Glutamatergic neuron (in vitro differentiated cells): ENCODE measurements at regions not wholly inside any gene's neighbourhood (a gene's known extent, or its start where the extent isn't known, plus 50 kb on each side); places are given as distances from the start of the nearest gene placed in this dataset.

Source experiments
- DNase-seq: peaks from one replicate; pipeline ENCODE4 v3.0.0; 2022
- H3K27ac Mint-ChIP-seq: one replicate; pipeline ENCODE4 v1.8.0; 2020; ENCODE audit warnings: mild to moderate bottlenecking, mixed read lengths, inconsistent platforms; ENCODE audit not compliant: unreplicated experiment
- H3K27me3 Mint-ChIP-seq: one replicate; pipeline ENCODE4 v1.8.0; 2020; ENCODE audit warnings: mild to moderate bottlenecking, moderate library complexity, mixed read lengths, inconsistent platforms; ENCODE audit not compliant: unreplicated experiment
- H3K36me3 Mint-ChIP-seq: one replicate; pipeline ENCODE4 v1.8.0; 2020; ENCODE audit warnings: mild to moderate bottlenecking, mixed read lengths, inconsistent platforms; ENCODE audit not compliant: unreplicated experiment
- H3K4me1 Mint-ChIP-seq: one replicate; pipeline ENCODE4 v1.8.0; 2020; ENCODE audit warnings: mild to moderate bottlenecking, low read depth, mixed read lengths, inconsistent platforms; ENCODE audit not compliant: unreplicated experiment
- H3K4me3 Mint-ChIP-seq: one replicate; pipeline ENCODE4 v1.8.0; 2020; ENCODE audit warnings: mild to moderate bottlenecking, mixed read lengths, inconsistent platforms; ENCODE audit not compliant: unreplicated experiment
- H3K9me3 Mint-ChIP-seq: one replicate; pipeline ENCODE4 v1.8.0; 2020; ENCODE audit warnings: mild to moderate bottlenecking, moderate library complexity, mixed read lengths, inconsistent platforms; ENCODE audit not compliant: unreplicated experiment
- TF ChIP-seq, protein P1 (sequence below): fragments of 200-600 bp; sonication (generic); IDR thresholded peaks from one replicate; pipeline ENCODE4 v1.5.0; 2021; ENCODE audit not compliant: partially characterized antibody, unreplicated experiment

DNA sequence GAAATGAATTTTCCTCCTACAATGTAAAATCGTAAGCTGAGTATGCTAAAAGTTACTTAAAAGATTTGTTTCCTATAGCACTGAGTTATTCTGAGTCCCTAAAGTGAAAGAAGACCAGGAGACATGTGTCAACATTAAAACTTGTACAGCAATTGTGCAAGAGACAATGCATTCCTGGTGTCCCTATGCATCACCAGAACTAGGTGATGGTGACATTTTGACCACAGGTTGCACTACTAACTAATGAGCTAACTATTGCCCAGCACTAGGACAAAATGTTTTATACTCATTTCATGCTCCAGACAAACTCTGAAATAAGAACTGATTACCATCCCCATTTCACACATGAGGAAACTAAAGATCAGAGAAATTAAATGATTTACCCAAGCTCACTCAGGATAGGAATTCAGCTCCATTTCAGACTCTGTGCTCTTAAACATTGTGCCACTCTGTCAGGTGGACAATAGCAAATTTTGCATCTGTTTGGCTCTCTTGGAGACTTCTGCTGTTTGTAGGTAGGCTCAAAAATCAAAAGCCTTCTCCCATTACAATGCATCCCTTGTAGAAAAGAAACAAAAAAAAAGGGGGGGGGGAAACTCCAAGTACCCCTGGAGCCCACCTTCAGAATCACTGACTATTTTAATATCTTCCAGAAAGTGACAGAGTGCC lies 269.2 kb downstream of the ACTL7B start:
- Mint-ChIP-seq H3K9me3 (no peaks in the 10 kb centered on the region), H3K4me3 (no peak overlapping the region), H3K27me3 (no peaks in the 10 kb centered on the region), H3K36me3 (no peaks in the 10 kb centered on the region), H3K4me1 (no peaks in the 10 kb centered on the region), H3K27ac (no peak overlapping the region)
- DNase-seq, result no peak
- TF ChIP-seq, protein P1, sequence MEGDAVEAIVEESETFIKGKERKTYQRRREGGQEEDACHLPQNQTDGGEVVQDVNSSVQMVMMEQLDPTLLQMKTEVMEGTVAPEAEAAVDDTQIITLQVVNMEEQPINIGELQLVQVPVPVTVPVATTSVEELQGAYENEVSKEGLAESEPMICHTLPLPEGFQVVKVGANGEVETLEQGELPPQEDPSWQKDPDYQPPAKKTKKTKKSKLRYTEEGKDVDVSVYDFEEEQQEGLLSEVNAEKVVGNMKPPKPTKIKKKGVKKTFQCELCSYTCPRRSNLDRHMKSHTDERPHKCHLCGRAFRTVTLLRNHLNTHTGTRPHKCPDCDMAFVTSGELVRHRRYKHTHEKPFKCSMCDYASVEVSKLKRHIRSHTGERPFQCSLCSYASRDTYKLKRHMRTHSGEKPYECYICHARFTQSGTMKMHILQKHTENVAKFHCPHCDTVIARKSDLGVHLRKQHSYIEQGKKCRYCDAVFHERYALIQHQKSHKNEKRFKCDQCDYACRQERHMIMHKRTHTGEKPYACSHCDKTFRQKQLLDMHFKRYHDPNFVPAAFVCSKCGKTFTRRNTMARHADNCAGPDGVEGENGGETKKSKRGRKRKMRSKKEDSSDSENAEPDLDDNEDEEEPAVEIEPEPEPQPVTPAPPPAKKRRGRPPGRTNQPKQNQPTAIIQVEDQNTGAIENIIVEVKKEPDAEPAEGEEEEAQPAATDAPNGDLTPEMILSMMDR, result no peak

DNA sequence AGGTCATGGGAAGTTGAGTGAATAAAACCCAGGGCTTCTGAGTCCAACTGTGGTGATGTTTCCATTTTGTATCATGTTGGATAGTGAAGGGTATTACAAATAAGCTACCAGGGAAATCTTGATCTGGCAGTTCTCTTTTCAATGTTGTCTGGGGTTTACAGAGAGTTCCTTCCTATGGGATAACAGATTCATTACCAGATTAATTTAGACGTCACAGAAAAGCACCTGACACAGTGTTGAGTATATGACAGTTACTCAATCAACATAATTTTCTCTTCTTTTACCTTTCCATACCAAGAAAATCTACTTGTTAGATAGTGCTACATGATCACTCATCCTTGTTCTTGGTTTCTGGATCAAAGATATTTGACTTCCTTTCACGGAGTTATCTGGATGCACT lies 270.9 kb downstream of the ACTL7B start:
- TF ChIP-seq, protein P1, result no peak
- Mint-ChIP-seq H3K36me3 (no peaks in the 10 kb centered on the region), H3K4me1 (no peaks in the 10 kb centered on the region), H3K27ac (no peak overlapping the region), H3K4me3 (no peak overlapping the region), H3K9me3 (no peaks in the 10 kb centered on the region), H3K27me3 (no peaks in the 10 kb centered on the region)
- DNase-seq, result no peak

DNA sequence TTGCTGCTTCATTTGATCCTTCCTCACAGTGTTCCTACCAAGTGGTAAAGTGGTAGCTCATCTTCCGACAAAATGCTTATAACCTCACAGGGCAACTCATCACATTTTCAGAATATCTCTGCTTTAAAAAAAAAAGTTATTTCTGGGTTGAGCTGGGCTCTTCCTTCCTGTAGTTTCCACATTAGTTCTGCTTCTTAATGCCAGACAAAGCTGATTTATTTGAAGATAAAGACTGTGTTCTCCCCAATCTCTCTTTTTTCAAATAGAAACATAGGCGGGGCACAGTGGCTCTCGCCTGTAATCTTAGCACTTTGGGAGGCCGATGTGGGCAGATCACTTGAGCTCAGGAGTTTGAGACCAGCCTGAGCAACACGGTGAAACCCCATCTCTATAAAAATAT lies 273.1 kb downstream of the ACTL7B start:
- H3K4me1 Mint-ChIP-seq, result no peaks in the 10 kb centered on the region
- H3K4me3 Mint-ChIP-seq, result no peak overlapping the region
- TF ChIP-seq, protein P1, result no peak
- peaks cover 5% of the 10 kb centered on the region for H3K36me3 Mint-ChIP-seq
- H3K27me3 Mint-ChIP-seq, result no peaks in the 10 kb centered on the region
- no peaks in the 10 kb centered on the region for H3K9me3 Mint-ChIP-seq
- H3K27ac Mint-ChIP-seq, result no peak overlapping the region
- no peak for DNase-seq

DNA sequence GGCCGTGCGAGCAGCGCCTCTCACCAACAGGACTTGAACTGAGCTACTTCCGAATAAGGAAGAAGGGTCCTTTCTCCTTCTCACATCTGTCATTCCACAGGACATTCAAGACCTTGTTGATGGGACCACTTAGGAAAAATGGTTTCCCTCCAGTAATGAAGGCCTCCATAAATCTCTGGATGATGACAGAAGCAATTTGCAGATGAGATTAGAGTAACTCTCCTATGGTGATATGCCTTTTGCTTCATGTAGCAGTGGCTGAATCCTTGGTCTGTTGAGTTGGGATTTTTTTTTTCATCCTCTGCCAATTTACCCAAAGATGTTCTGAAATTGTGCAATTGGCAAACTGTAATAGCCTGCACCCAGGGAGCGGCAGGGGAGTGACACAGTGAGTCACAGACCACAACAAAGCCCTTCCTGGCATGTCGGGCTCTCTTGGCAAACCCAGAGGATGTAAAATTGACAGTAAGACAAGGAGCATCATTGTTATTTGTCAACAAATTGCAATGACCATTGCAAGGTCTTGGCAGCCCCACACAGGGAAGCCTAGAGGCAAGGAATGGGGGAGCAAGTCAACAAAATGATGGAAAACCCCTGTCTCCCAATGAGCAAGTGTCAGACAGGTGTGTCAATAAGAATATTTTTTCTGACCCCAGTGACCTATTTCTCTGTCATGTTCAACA lies 275.9 kb downstream of the ACTL7B start:
- TF ChIP-seq, protein P1, result no peak
- DNase-seq, result no peak
- no peaks in the 10 kb centered on the region for H3K27me3 Mint-ChIP-seq
- no peak overlapping the region for H3K27ac Mint-ChIP-seq
- H3K4me3 Mint-ChIP-seq, result no peak overlapping the region
- H3K36me3 Mint-ChIP-seq, result peaks cover 5% of the 10 kb centered on the region
- no peaks in the 10 kb centered on the region for H3K4me1 Mint-ChIP-seq
- H3K9me3 Mint-ChIP-seq, result no peaks in the 10 kb centered on the region

DNA sequence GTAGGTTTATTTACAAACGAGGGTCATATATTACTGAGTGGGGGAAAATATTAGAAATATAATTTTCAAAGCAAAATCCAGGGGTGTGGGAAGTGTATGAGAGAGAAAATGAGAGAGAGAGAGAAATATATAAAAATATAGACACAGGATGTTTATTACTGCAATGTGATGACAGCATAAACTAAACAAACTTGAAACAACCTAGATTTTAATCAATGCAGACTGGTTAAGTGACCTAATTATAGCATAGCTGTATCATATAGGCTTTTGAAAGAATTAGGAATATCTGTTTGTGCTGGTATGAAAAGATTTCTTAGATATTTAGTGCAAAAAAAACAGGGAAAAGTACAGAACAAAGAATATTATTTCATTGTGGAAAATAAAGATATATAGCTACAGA lies 280.5 kb downstream of the ACTL7B start:
- DNase-seq, result no peak
- TF ChIP-seq, protein P1, result no peak
- Mint-ChIP-seq H3K36me3 (peaks cover 5% of the 10 kb centered on the region), H3K4me1 (no peaks in the 10 kb centered on the region), H3K27ac (no peak overlapping the region), H3K27me3 (no peaks in the 10 kb centered on the region), H3K4me3 (no peak overlapping the region), H3K9me3 (no peaks in the 10 kb centered on the region)
